ENCODE measurements at regions not wholly inside any gene's neighbourhood (a gene's known extent, or its start where the extent isn't known, plus 50 kb on each side); places are given as distances from the start of the nearest gene placed in this dataset.

GRCh38 chrX:124502599-124502998 lies 156.2 kb downstream of the SH2D1A start:
- TF ChIP-seq CTCF (IDR thresholded peaks at IDR 0.05) (no peak), EP300 (IDR thresholded peaks at IDR 0.05; ENCODE audit: low read depth) (no peak), POLR2A (IDR thresholded peaks at IDR 0.05) (no peak), POLR2AphosphoS5 (IDR thresholded peaks at IDR 0.05) (no peak)

All from transverse colon (tissue), 4 donors.